Neural cell (in vitro differentiated cells): ENCODE measurements at regions not wholly inside any gene's neighbourhood (a gene's known extent, or its start where the extent isn't known, plus 50 kb on each side); places are given as distances from the start of the nearest gene placed in this dataset.

Source experiments
- H2AFZ ChIP-seq: fragments of 200-600, 300-800 bp; sonication (generic), shearing (Covaris generic); 2 replicates; pipeline ENCODE4 v1.6.0; 2014; ENCODE audit warnings: low read depth, mild to moderate bottlenecking, antibody characterized with exemption, low read length, moderate library complexity
- H3F3A ChIP-seq: fragments of 200-600 bp; shearing (Covaris generic); 2 replicates; pipeline ENCODE4 v1.6.1; 2016; ENCODE audit warnings: mild to moderate bottlenecking, moderate library complexity, mixed read lengths, antibody characterized with exemption, low read length; ENCODE audit not compliant: insufficient read depth, poor library complexity, severe bottlenecking
- H3K27ac ChIP-seq: fragments of 200-600, 300-800 bp; sonication (generic), shearing (Covaris generic); 2 replicates; pipeline ENCODE4 v1.5.1; 2014; ENCODE audit warnings: mild to moderate bottlenecking, low read length, moderate library complexity
- H3K27me3 ChIP-seq: fragments of 300-800, 200-600 bp; sonication (generic), shearing (Covaris generic); 2 replicates; pipeline ENCODE4 v1.6.0; 2014; ENCODE audit warnings: mild to moderate bottlenecking, low read depth, low read length, moderate library complexity; ENCODE audit not compliant: insufficient read depth
- H3K36me3 ChIP-seq: fragments of 300-800, 200-600 bp; sonication (generic), shearing (Covaris generic); 2 replicates; pipeline ENCODE4 v1.5.1; 2014; ENCODE audit warnings: mild to moderate bottlenecking, antibody characterized with exemption, low read length, moderate library complexity; ENCODE audit not compliant: insufficient read depth
- H3K4me2 ChIP-seq: fragments of 300-800, 200-600 bp; sonication (generic), shearing (Covaris generic); 2 replicates; pipeline ENCODE4 v1.6.0; 2014; ENCODE audit warnings: mild to moderate bottlenecking, low read length
- H3K4me3 ChIP-seq: fragments of 300-800, 200-600 bp; sonication (generic), shearing (Covaris generic); 2 replicates; pipeline ENCODE4 v1.5.1; 2014; ENCODE audit warnings: mild to moderate bottlenecking, low read length, moderate library complexity
- H3K79me2 ChIP-seq: fragments of 200-600 bp; shearing (Covaris generic); replicated peaks from 2 replicates; pipeline ENCODE4 v1.6.0; 2014; ENCODE audit warnings: mild to moderate bottlenecking, low read length, moderate library complexity; ENCODE audit not compliant: insufficient read depth
- H3K9ac ChIP-seq: fragments of 300-800, 200-600 bp; sonication (generic), shearing (Covaris generic); 2 replicates; pipeline ENCODE4 v1.6.1; 2016; ENCODE audit warnings: mild to moderate bottlenecking, low read length, mixed read lengths
- H3K9me2 ChIP-seq: fragments of 200-600 bp; shearing (Covaris generic); 2 replicates; pipeline ENCODE4 v1.6.1; 2016; ENCODE audit warnings: mild to moderate bottlenecking, low read length, mixed read lengths; ENCODE audit not compliant: insufficient read depth
- H3K9me3 ChIP-seq: fragments of 200-600, 300-800 bp; sonication (generic), shearing (Covaris generic); 2 replicates; pipeline ENCODE4 v1.6.1; 2016; ENCODE audit warnings: mild to moderate bottlenecking, mixed run types, low read length, moderate library complexity, mixed read lengths
- H4K20me1 ChIP-seq: fragments of 200-600 bp; shearing (Covaris generic); 2 replicates; pipeline ENCODE4 v1.6.1; 2016; ENCODE audit warnings: mild to moderate bottlenecking, mixed run types; ENCODE audit not compliant: insufficient read depth
- CTCF ChIP-seq: fragments of 450-650 bp; IDR thresholded peaks from 2 replicates; pipeline ENCODE4 v1.5.1; 2014; ENCODE audit warnings: antibody characterized with exemption, mild to moderate bottlenecking, moderate library complexity; ENCODE audit not compliant: poor library complexity, severe bottlenecking
- EP300 ChIP-seq: fragments of 450-650 bp; conservative IDR thresholded peaks from 2 replicates; pipeline ENCODE4 v1.6.1; 2014; ENCODE audit warnings: antibody characterized with exemption, mild to moderate bottlenecking, moderate library complexity; ENCODE audit not compliant: poor library complexity, severe bottlenecking
- EZH2 ChIP-seq: fragments of 200-600, 300-800 bp; shearing (Covaris generic), sonication (generic); IDR thresholded peaks from 2 replicates; pipeline ENCODE4 v1.6.1; 2014; ENCODE audit warnings: antibody characterized with exemption, low read length, borderline replicate concordance, mild to moderate bottlenecking; ENCODE audit not compliant: insufficient read depth, poor library complexity, severe bottlenecking
- MXI1 ChIP-seq: fragments of 450-650 bp; conservative IDR thresholded peaks from 2 replicates; pipeline ENCODE4 v1.6.1; 2014; ENCODE audit warnings: antibody characterized with exemption, mild to moderate bottlenecking; ENCODE audit not compliant: poor library complexity, severe bottlenecking
- POLR2AphosphoS5 ChIP-seq: IDR thresholded peaks from 2 replicates; pipeline ENCODE4 v1.6.1; 2012
- RAD21 ChIP-seq: fragments of 450-650 bp; conservative IDR thresholded peaks from 2 replicates; pipeline ENCODE4 v1.6.1; 2014; ENCODE audit warnings: antibody characterized with exemption, mild to moderate bottlenecking, moderate library complexity
- REST ChIP-seq: IDR thresholded peaks from 2 replicates; pipeline ENCODE4 v1.6.1; 2012; ENCODE audit warnings: borderline replicate concordance
- SMC3 ChIP-seq: fragments of 450-650 bp; conservative IDR thresholded peaks from 2 replicates; pipeline ENCODE4 v1.6.1; 2014; ENCODE audit warnings: antibody characterized with exemption, mild to moderate bottlenecking, moderate library complexity; ENCODE audit not compliant: poor library complexity
- TAF1 ChIP-seq: IDR thresholded peaks from 2 replicates; pipeline ENCODE4 v1.6.1; 2012; ENCODE audit warnings: low read depth

DNA sequence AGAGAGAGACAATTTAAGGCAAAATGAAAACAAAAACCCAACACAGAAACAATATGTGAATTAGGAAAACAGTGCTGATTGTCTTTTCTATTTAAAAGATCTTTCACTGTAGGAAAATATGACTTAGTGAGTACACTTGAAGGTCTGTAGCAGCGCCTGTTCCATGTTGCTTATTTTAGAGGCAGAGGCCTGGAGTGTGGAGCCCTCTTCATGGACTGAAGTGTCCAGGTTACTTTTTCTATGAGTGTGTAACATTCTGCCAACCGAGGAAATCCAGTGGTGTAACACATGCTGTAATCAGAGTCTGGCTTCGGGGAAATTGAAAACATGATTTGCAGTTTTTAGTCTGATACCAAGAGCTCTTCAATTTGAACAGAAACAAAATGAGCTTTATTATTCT lies 64.0 kb upstream of the GPRIN3 start:
- Histone ChIP-seq H3K4me2 (no peak overlapping the region), H3K9me3 (no peaks in the 10 kb centered on the region), H3K4me3 (no peak overlapping the region), H3K9me2 (no peaks in the 10 kb centered on the region), H3K9ac (no peak overlapping the region), H3K79me2 (no peaks in the 10 kb centered on the region), H3K36me3 (no peaks in the 10 kb centered on the region), H4K20me1 (no peaks in the 10 kb centered on the region), H3K27me3 (no peaks in the 10 kb centered on the region), H3F3A (no peaks in the 10 kb centered on the region), H2AFZ (no peak overlapping the region), H3K27ac (no peak overlapping the region)
- TF ChIP-seq EP300 (no peak), REST (no peak), TAF1 (no peak), RAD21 (no peak), SMC3 (no peak), EZH2 (no peak), MXI1 (no peak), POLR2AphosphoS5 (no peak), CTCF (no peak)

DNA sequence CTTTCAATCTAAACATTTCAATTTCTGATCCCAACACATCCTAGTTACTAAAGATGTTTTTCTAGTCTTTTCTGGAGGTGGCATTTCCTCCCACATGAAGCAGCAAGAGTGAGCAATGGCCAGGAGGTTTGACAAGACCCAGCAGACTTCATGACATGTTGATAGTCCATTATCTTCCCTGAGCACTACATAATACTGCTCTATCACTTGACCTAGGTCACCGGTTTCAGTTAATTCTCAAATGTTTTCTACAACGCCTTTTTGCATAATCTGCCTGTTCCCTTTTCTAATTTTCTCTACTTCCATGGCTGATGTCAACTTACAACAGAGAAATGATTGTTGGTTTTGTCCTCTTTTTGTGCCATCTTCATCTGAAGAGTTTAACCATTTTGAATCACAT lies 62.0 kb upstream of the GPRIN3 start:
- Histone ChIP-seq H3K4me2 (no peak overlapping the region), H3K79me2 (no peaks in the 10 kb centered on the region), H3K27me3 (no peaks in the 10 kb centered on the region), H3K9ac (no peak overlapping the region), H3K9me3 (no peaks in the 10 kb centered on the region), H2AFZ (no peak overlapping the region), H3K27ac (no peak overlapping the region), H3K9me2 (no peaks in the 10 kb centered on the region), H4K20me1 (no peaks in the 10 kb centered on the region), H3K4me3 (no peak overlapping the region), H3F3A (no peaks in the 10 kb centered on the region), H3K36me3 (no peaks in the 10 kb centered on the region)
- no peak for TF ChIP-seq EZH2
- no peak for TF ChIP-seq TAF1
- TF ChIP-seq CTCF, result no peak
- no peak for TF ChIP-seq RAD21
- no peak for TF ChIP-seq EP300
- TF ChIP-seq REST, result no peak
- TF ChIP-seq MXI1, result no peak
